ENCODE measurements at regions not wholly inside any gene's neighbourhood (a gene's known extent, or its start where the extent isn't known, plus 50 kb on each side); places are given as distances from the start of the nearest gene placed in this dataset.
"Not testable (repeated sequence)": the region's sequence is repeated elsewhere in the genome, so short reads cannot be mapped to it uniquely, and the experiment has no call there.

GRCh38 chr2:185014076-185014475 lies 415.7 kb downstream of the ZNF804A start:
- H3F3A ChIP-seq (replicated peaks; ENCODE audit: insufficient read depth) = no peaks in the 10 kb centered on the region
- POLR2A ChIA-PET = no interaction called here
- H2AFZ ChIP-seq (ENCODE audit: low read depth) = no peak overlapping the region
- no peaks in the 10 kb centered on the region for H3K79me2 ChIP-seq (ENCODE audit: insufficient read depth)
- H3K4me2 ChIP-seq = no peak overlapping the region
- no peak for DNase-seq
- no peaks in the 10 kb centered on the region for H4K20me1 ChIP-seq (ENCODE audit: insufficient read depth)
- H3K9me2 ChIP-seq = no peaks in the 10 kb centered on the region
- H3K9me3 ChIP-seq = 0 out of 2 replicates have a peak, but pooled peaks cover 14% of the 10 kb centered on the region
- no peak for TF ChIP-seq TAF1 (IDR thresholded peaks at IDR 0.05; ENCODE audit: borderline replicate concordance, low read depth, low read length)
- no peak for TF ChIP-seq ZBTB33 (IDR thresholded peaks at IDR 0.05; ENCODE audit: borderline replicate concordance, low read depth)
- no peak for TF ChIP-seq RCOR1 (IDR thresholded peaks at IDR 0.05; ENCODE audit: low read length)
- no peak for TF ChIP-seq NRF1 (IDR thresholded peaks at IDR 0.05; ENCODE audit: low read depth, low read length)
- TF ChIP-seq ELF1 (IDR thresholded peaks at IDR 0.05) = no peak
- no peak for TF ChIP-seq PBX3 (IDR thresholded peaks at IDR 0.05)
- TF ChIP-seq RXRA (IDR thresholded peaks at IDR 0.05; ENCODE audit: borderline replicate concordance, low read depth) = no peak
- TF ChIP-seq REST (IDR thresholded peaks at IDR 0.05; ENCODE audit: low read depth, low read length) = no peak
- no peak for TF ChIP-seq SMC3 (IDR thresholded peaks at IDR 0.05; ENCODE audit: low read depth, low read length)
- no peak for TF ChIP-seq JUND (IDR thresholded peaks at IDR 0.05)
- TF ChIP-seq FOXJ3 (CRISPR knock-in tag; IDR thresholded peaks at IDR 0.05) = no peak
- no peak for TF ChIP-seq RFX5 (IDR thresholded peaks at IDR 0.05; ENCODE audit: low read length)
- no peak for TF ChIP-seq MXI1 (IDR thresholded peaks at IDR 0.05; ENCODE audit: low read depth, low read length)
- H3K9ac ChIP-seq = no peak overlapping the region
- H3K27me3 ChIP-seq (ENCODE audit: insufficient read depth) = no peaks in the 10 kb centered on the region
- H3K36me3 ChIP-seq (replicated peaks in 1 of 2; ENCODE audit: control insufficient read depth in 1 of 2, insufficient read depth in 2 of 2, low read length in 1 of 2) = no peaks in the 10 kb centered on the region
- no peak overlapping the region for H3K4me3 ChIP-seq (ENCODE audit: low read depth in 2 of 2, low read length in 1 of 2)
- H3K4me1 ChIP-seq (ENCODE audit: control insufficient read depth in 1 of 2, insufficient read depth in 2 of 2, low read depth in 1 of 2, low read length in 1 of 2) = no peaks in the 10 kb centered on the region
- CTCF ChIA-PET = no interaction called here
- no peak overlapping the region for H3K27ac ChIP-seq (ENCODE audit: low read depth in 2 of 2, low read length in 1 of 2)

GRCh38 chr2:185025891-185026290 lies 427.6 kb downstream of the ZNF804A start:
- H3K4me2 ChIP-seq; H3K36me3 ChIP-seq (replicated peaks in 1 of 2; ENCODE audit: control insufficient read depth in 1 of 2, insufficient read depth in 2 of 2, low read length in 1 of 2); H3K27me3 ChIP-seq (ENCODE audit: insufficient read depth); POLR2A ChIA-PET; CTCF ChIA-PET; H3F3A ChIP-seq (replicated peaks; ENCODE audit: insufficient read depth); H3K27ac ChIP-seq (ENCODE audit: low read depth in 2 of 2, low read length in 1 of 2); H3K4me3 ChIP-seq (ENCODE audit: low read depth in 2 of 2, low read length in 1 of 2); H3K9me2 ChIP-seq; DNase-seq; H3K9me3 ChIP-seq; H2AFZ ChIP-seq (ENCODE audit: low read depth); H4K20me1 ChIP-seq (ENCODE audit: insufficient read depth); H3K4me1 ChIP-seq (ENCODE audit: control insufficient read depth in 1 of 2, insufficient read depth in 2 of 2, low read depth in 1 of 2, low read length in 1 of 2); H3K9ac ChIP-seq; H3K79me2 ChIP-seq (ENCODE audit: insufficient read depth): not testable (repeated sequence)
- WGBS (ENCODE audit: low lambda C conversion rate) = 31% methylated on average over 3 of the region's 3 CpGs
